Thyroid gland (tissue), 4 donors: ENCODE measurements at regions not wholly inside any gene's neighbourhood (a gene's known extent, or its start where the extent isn't known, plus 50 kb on each side); places are given as distances from the start of the nearest gene placed in this dataset.
A peak's percentile ranks its signal among the peaks of the same experiment; 100 is the strongest.
"Not testable (repeated sequence)": the region's sequence is repeated elsewhere in the genome, so short reads cannot be mapped to it uniquely, and the experiment has no call there.

Experiments used
- DNase-seq, 2 donors: peaks; one replicate each; pipeline ENCODE4 v3.0.0-alpha.2; 2019
- H3K27ac ChIP-seq, 3 donors: fragments of 200-600 bp; sonication (generic); 1 replicate in 2 of 3; 2 replicates in 1 of 3; pipeline ENCODE4 v1.5.1; 2016 to 2019; ENCODE audit warnings: mild to moderate bottlenecking in 1 of 3, moderate library complexity in 1 of 3
- H3K27me3 ChIP-seq: fragments of 200-600 bp; sonication (generic); one replicate; pipeline ENCODE4 v1.5.1; 2019
- H3K36me3 ChIP-seq, 2 donors: fragments of 200-600 bp; sonication (generic); one replicate each; pipeline ENCODE4 v1.5.1; 2016 to 2019
- H3K4me1 ChIP-seq, 2 donors: fragments of 200-600 bp; sonication (generic); one replicate each; pipeline ENCODE4 v1.5.1; 2017 to 2019
- H3K4me3 ChIP-seq, 3 donors: fragments of 200-600 bp; sonication (generic); replicated peaks in 1 of 3; 1 replicate in 2 of 3; 2 replicates in 1 of 3; pipeline ENCODE4 v1.5.1; 2016; ENCODE audit warnings: mild to moderate bottlenecking in 1 of 3
- H3K9me3 ChIP-seq: fragments of 200-600 bp; sonication (generic); one replicate; pipeline ENCODE4 v1.5.1; 2017
- POLR2A ChIP-seq, 2 donors: fragments of 450-650 bp; IDR thresholded peaks; one replicate each; pipeline ENCODE4 v1.6.1; 2017; ENCODE audit warnings: antibody characterized with exemption in 2 of 2, mild to moderate bottlenecking in 2 of 2, moderate library complexity in 1 of 2
- WGBS, 2 donors: methylation state at CpG; one replicate each; pipeline ENCODE4 v1.1.5; 2017; 5-methylcytosine and 5-hydroxymethylcytosine counted together
- intact Hi-C: fragments of 100-400 bp; cut with DNase I; formaldehyde crosslinking; loops from one replicate; pipeline ENCODE4 v1.15.1; 2023
- TF ChIP-seq, protein P1 (sequence below), 6 experiments: fragments of 200-600 bp in 3 of 6; fragments of 450-650 bp in 3 of 6; sonication (generic) in 3 of 6; IDR thresholded peaks; one replicate each; pipeline ENCODE4 v1.5.1; 2016 to 2019; ENCODE audit warnings: antibody characterized with exemption in 6 of 6, mild to moderate bottlenecking in 2 of 6, inconsistent platforms in 1 of 6, moderate library complexity in 1 of 6

DNA sequence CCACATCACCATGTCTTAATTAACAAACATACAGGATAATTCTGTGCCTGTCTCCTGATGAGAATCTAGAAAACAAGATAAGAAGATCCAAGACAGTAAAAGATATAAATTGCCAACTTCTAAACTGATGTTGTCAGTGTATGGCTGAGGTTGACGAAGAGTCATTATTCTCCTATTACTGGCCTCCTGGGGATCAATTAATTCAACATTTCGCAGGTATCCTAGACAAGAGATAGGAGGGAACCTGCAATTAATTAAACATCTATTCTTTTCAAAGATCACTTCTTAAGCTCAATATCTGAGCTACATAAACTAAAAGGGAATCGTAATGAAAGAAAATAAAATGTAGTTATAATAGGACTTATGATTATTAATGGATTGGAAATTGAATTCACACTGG, 232.0 kb upstream of the GRIA1 start:
- 84 to 87% methylated on average over 3 of the region's 3 CpGs for WGBS, 2 donors
- no peak for TF ChIP-seq POLR2A (IDR thresholded peaks at IDR 0.05)
- TF ChIP-seq, protein P1, sequence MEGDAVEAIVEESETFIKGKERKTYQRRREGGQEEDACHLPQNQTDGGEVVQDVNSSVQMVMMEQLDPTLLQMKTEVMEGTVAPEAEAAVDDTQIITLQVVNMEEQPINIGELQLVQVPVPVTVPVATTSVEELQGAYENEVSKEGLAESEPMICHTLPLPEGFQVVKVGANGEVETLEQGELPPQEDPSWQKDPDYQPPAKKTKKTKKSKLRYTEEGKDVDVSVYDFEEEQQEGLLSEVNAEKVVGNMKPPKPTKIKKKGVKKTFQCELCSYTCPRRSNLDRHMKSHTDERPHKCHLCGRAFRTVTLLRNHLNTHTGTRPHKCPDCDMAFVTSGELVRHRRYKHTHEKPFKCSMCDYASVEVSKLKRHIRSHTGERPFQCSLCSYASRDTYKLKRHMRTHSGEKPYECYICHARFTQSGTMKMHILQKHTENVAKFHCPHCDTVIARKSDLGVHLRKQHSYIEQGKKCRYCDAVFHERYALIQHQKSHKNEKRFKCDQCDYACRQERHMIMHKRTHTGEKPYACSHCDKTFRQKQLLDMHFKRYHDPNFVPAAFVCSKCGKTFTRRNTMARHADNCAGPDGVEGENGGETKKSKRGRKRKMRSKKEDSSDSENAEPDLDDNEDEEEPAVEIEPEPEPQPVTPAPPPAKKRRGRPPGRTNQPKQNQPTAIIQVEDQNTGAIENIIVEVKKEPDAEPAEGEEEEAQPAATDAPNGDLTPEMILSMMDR (IDR thresholded peaks at IDR 0.05): no peak

DNA sequence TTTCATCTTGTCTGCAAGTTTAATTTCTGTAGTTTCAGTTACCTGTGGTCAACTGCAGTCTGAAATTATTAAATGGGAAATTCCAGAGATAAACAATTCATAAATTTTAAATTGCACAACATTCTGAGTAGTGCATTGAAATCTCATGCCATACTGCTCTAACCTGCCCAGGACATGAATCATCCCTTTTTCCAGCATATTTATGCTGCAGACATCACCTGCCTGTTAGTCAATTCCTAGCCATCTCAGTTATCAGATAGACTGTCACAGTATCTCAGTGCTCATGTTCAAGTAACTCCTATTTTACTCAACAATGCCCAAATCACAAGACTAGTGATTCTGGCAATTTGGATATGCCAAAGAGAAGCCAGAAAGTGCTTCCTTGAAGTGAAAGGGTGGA, 223.0 kb upstream of the GRIA1 start:
- no peak overlapping the region for H3K4me3 ChIP-seq
- intact Hi-C loops: no loop called here
- no peaks in the 10 kb centered on the region for H3K36me3 ChIP-seq
- H3K27me3 ChIP-seq: no peaks in the 10 kb centered on the region
- no peak overlapping the region for H3K27ac ChIP-seq
- TF ChIP-seq, protein P1 (IDR thresholded peaks at IDR 0.05): no peak
- no peak for TF ChIP-seq POLR2A (IDR thresholded peaks at IDR 0.05)
- H3K4me1 ChIP-seq: no peaks in the 10 kb centered on the region
- H3K9me3 ChIP-seq: no peaks in the 10 kb centered on the region
- DNase-seq: no peak

More for the DNA sequence above, 232.0 kb upstream of the GRIA1 start:
- DNase-seq: no peak
- H3K9me3 ChIP-seq: no peaks in the 10 kb centered on the region
- H3K27me3 ChIP-seq: no peaks in the 10 kb centered on the region
- intact Hi-C loops: no loop called here
- H3K36me3 ChIP-seq: no peaks in the 10 kb centered on the region
- no peak overlapping the region for H3K27ac ChIP-seq
- no peaks in the 10 kb centered on the region for H3K4me1 ChIP-seq
- H3K4me3 ChIP-seq: no peak overlapping the region

DNA sequence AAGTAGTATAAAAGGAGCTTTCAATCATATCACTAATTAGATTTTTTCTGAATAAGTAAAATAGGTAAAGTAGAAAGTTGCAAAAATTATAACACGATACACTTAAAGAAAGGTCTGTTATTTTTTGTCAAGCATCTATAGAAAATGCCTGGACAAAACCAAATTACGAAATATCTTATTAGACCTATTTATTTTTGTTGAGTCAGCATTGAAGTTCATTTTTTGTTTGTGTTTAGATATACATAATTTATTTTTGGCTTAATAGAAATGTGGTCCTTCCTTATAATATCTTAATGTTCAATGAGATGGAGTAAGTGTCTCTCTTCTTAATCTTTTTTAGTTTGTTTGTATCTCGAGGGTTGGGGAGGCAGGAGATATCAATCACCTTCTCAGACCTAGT, 214.8 kb upstream of the GRIA1 start:
- no peaks in the 10 kb centered on the region for H3K4me1 ChIP-seq
- H3K9me3 ChIP-seq: no peaks in the 10 kb centered on the region
- H3K27me3 ChIP-seq: no peaks in the 10 kb centered on the region
- no peak overlapping the region for H3K27ac ChIP-seq
- intact Hi-C loops: no loop called here
- no peak for DNase-seq
- 43 to 44% methylated on average over 3 of the region's 3 CpGs for WGBS, 2 donors
- no peak overlapping the region for H3K4me3 ChIP-seq
- no peaks in the 10 kb centered on the region for H3K36me3 ChIP-seq
- TF ChIP-seq POLR2A (IDR thresholded peaks at IDR 0.05): no peak
- TF ChIP-seq, protein P1 (IDR thresholded peaks at IDR 0.05): no peak

DNA sequence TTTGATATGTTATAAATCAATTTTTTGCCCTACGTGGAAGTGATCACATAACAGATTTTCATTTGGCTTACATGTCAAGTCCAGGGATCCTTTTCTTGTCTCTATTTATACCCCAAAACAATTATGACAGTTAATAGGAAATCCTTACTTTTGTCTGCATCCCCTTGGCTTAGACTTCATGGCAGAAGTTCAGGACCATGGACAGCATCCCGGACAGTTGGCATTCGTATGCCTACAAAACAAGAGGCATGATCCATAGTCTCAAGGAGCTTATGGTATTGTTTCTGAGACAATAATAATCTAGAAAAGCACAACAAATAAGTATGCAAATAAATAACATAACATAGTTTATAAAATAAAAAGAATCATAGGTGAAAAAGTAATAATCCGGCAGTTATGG, 214.3 kb upstream of the GRIA1 start:
- Histone ChIP-seq H3K27ac (no peak overlapping the region), H3K27me3 (no peaks in the 10 kb centered on the region), H3K4me3 (no peak overlapping the region), H3K36me3 (no peaks in the 10 kb centered on the region), H3K9me3 (no peaks in the 10 kb centered on the region), H3K4me1 (no peaks in the 10 kb centered on the region)
- DNase-seq: peak in 1 of 2 donors; percentile 2
- 33 to 40% methylated on average over 4 of the region's 4 CpGs for WGBS, 2 donors
- intact Hi-C loops: no loop called here
- TF ChIP-seq, protein P1 (IDR thresholded peaks at IDR 0.05): no peak
- no peak for TF ChIP-seq POLR2A (IDR thresholded peaks at IDR 0.05)

DNA sequence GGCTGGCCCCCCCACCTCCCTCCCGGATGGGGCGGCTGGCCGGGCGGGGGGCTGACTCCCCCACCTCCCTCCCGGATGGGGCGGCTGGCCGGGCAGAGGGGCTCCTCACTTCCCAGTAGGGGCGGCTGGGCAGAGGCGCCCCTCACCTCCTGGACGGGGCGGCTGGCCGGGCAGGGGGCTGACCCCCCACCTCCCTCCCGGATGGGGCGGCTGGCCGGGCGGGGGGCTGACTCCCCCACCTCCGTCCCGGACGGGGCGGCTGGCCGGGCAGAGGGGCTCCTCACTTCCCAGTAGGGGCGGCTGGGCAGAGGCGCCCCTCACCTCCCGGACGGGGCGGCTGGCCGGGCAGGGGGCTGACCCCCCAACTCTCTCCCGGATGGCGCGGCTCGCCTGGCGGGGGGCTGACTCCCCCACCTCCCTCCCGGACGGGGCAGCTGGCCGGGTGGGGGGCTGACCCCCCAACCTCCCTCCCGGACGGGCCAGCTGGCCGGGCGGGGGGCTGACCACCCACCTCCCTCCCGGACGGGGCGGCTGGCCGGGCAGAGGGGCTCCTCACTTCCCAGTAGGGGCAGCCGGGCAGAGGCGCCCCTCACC, 194.1 kb upstream of the GRIA1 start:
- H3K4me1 ChIP-seq, DNase-seq, H3K9me3 ChIP-seq, H3K27ac ChIP-seq, H3K4me3 ChIP-seq, H3K27me3 ChIP-seq, intact Hi-C loops, H3K36me3 ChIP-seq: not testable (repeated sequence)
- WGBS, 2 donors: no CpG with 5 or more reads among the region's 45 CpGs

DNA sequence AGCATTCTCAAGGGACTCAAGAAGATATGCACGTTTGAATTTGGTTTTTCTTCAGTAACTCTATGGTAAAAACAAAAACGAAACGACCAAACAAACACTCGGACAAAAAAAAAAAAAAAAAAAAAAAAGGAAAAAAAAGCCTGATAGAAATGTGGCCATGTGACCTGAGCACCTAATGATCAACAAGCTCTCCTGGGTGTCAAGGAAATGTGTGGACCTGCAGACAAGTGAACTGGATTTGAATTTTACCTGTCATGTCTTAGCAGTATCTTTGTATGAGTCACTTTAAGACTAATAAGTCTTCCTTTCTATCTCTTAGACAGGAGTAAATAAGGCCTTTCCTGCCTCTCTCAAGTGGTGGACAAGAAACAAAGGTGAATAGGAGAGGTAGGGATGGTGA, 190.6 kb upstream of the GRIA1 start:
- Histone ChIP-seq H3K9me3 (no peaks in the 10 kb centered on the region), H3K36me3 (no peaks in the 10 kb centered on the region), H3K4me1 (no peaks in the 10 kb centered on the region), H3K27ac (no peak overlapping the region), H3K4me3 (no peak overlapping the region), H3K27me3 (no peaks in the 10 kb centered on the region)
- intact Hi-C loops: no loop called here
- WGBS, 2 donors: 71 to 77% methylated on average over 4 of the region's 4 CpGs
- DNase-seq: no peak
- TF ChIP-seq POLR2A (IDR thresholded peaks at IDR 0.05): no peak
- TF ChIP-seq, protein P1 (IDR thresholded peaks at IDR 0.05): no peak
